GM21447 (cell line): ENCODE measurements at regions not wholly inside any gene's neighbourhood (a gene's known extent, or its start where the extent isn't known, plus 50 kb on each side); places are given as distances from the start of the nearest gene placed in this dataset.
"Not testable (repeated sequence)": the region's sequence is repeated elsewhere in the genome, so short reads cannot be mapped to it uniquely, and the experiment has no call there.

Experiments
- ATAC-seq: cut with Tn5 transposase; IDR thresholded peaks from one replicate; pipeline ENCODE4 v1.9.1; 2021; ENCODE audit not compliant: unreplicated experiment

- no peak for ATAC-seq
These were observed 105.5 kb upstream of the SMAD3 start for GRCh38 chr15:66959875-66960274.

DNA sequence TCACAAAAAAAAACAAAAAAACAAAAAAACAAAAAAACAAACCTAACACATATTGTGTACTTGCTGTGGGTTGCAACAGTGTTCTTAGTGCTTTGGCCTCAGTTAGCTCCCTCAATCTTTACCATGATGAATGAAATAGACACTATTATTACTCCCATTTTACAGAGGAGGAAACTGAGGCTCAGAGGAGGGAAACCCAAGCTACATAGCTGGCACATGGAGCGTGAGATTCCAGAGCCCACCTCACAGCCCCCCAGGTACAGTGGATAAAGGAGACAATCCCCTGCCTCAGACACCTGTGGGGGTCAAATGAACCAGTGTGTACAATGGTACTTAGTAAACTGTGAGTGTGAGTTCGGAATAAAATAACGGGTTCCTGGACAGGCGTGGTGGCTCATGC lies 104.9 kb upstream of the SMAD3 start:
- no peak for ATAC-seq

DNA sequence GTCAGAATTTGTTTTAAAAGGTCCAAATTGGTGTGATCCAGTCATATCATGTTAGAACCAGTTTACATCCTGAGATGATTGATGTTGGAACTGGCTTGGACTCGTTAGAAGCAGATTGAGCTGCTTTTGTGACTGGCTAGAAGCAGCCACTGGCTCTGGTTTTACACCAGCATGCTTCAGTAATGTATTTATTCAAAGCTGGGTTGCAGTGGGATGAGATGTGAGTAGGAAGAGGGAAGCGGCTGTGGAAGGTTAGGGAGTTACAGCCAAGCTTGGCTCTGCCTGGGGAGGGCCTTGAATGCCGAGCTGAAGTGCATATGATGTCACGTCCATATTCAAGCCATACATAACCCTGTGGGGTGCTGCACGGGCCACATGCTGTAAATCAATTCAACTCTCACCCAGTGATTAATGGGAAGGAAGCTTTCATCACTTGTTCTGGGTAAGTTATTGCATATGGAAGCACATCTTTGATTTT lies 104.0 kb upstream of the SMAD3 start:
- ATAC-seq: no peak

DNA sequence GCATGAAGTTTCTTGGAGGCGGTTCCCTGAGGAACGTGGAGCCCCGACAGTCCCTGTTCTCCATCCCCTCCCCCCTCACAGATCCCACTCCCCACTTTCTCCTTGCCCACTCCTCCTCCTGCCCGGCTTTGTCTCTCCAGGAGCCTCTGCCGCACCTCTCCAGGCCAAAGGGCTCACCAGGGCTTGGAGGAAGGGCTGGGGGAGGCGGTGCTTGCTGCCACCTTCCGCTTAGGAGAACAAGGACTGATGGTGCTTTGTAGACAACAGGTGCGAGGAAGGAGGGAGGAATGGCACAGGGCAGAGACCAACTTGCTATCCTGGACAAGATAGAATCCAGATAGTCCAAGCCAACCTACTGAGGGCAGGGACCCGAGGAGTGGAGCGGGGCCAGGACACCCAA lies 103.5 kb upstream of the SMAD3 start:
- ATAC-seq: no peak

DNA sequence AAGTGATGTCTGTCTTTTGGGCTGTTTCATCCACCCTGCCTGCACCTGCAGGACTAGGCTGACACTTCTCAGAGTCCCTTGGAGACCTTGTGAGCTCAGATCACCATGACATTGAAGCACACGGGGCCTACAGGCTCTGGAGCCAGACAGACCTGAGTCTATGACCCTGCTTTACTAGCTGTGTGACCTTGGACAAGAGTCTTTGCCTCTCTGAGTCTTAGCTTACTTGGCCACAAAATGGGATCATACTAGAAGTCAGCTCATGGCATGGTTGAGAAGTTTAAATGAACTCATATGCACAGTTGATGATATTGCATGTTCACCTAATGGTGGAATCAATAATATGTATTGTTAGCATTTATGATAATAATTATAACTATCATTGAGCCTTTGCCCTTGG lies 102.9 kb upstream of the SMAD3 start:
- ATAC-seq: no peak

DNA sequence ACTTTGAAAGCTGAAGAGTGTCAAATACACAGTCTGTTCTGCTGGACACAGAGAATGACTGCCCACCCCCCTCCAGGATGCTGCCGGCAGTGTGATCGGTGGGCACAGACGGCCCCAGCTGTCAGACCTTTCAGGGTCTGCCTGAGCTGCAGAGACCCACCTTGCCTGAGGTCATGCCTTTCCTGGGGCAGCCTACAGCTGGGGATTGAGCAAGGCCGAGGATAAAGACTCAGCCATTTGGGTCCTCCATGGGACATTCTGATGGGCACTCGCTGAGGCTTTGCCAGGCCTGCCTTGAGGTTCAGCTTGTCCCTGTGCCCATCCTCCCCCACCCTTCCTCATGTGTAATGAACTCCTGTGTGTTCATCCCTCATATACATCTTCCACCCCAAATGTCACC lies 102.3 kb upstream of the SMAD3 start:
- no peak for ATAC-seq

GRCh38 chr15:66963710-66964109 lies 101.7 kb upstream of the SMAD3 start:
- no peak for ATAC-seq

DNA sequence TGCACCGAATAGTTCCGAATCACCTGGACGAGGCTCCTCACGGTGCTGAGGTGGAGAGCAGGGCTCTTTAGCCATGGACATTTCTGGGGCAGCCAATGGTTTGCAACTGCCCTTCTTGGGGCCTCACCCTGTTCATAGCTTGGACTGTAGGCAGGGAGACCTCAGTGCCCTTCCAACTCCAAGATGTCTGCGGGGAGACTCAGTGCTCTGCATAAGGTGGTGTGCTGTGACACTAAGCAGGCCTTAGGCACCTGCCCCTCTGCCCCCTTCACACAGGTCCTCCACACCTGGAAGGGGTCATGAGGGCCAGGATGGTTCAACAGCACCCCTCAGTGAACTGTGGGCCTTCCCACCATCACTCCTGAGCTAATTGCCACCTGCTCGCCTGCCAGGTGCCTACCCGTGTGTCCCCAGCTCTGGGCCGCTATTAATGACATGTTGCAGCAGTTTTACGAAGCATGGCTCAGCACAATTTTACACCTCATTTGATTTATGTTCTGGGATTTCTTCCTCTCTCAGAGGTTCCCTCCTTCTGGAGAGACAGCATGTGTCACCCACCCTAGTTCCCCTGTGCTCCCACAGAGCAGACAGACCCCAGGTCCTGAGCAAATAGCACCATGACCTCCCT lies 101.2 kb upstream of the SMAD3 start:
- ATAC-seq: no peak

DNA sequence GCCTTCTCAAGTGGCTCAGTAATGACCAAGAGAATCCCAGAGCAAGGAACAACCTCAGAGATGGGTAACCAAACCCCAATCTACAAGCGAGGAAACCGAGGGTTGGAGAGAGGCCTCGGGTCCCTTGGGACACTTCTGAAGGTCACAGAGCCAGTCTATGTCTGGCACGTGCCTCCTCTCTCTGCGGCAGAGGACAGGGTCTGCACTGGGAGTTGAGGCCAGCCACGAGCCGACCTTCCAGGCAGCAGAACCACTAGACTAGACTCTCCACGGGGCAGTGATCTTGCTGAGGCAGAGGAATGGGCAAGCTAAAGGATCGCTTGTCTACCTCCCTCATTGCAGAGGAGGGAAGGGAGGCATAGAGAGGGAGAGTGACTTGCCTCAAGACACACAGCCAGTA lies 100.6 kb upstream of the SMAD3 start:
- ATAC-seq: no peak

DNA sequence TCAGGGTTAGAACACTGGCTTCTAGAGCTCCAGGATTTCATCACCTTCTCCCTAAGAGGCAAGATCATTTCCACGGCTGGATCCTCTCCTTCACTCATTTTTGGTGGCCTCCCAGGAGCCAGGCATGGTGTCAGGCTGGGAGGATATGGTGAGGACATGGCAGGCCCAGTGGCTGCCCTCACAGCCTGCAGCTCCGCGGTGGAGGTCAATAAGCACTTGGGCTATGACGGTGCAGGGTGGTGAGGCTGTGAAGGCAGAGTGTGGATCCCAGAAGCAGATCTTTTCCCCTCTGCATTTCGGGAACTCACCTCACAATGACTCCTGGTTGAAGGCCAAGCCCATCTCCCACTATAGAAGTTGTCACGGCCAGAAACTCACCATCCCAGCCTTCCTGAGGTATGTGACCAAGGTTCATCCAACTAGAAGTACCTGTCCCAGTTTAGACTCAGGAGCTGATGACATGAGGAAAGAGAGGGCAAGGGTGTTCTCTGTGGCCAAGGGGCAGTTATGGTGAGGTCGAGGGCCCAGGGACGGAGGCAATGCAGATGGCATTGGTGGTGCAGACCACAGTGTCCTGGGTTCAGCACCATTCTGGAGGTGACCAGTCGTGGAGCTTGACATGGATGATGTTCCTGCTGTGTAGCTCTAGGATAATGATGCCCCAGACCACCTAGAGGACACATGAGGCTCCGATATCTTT lies 100.1 kb upstream of the SMAD3 start:
- no peak for ATAC-seq

GRCh38 chr15:66966256-66966655 lies 99.1 kb upstream of the SMAD3 start:
- ATAC-seq: no peak

DNA sequence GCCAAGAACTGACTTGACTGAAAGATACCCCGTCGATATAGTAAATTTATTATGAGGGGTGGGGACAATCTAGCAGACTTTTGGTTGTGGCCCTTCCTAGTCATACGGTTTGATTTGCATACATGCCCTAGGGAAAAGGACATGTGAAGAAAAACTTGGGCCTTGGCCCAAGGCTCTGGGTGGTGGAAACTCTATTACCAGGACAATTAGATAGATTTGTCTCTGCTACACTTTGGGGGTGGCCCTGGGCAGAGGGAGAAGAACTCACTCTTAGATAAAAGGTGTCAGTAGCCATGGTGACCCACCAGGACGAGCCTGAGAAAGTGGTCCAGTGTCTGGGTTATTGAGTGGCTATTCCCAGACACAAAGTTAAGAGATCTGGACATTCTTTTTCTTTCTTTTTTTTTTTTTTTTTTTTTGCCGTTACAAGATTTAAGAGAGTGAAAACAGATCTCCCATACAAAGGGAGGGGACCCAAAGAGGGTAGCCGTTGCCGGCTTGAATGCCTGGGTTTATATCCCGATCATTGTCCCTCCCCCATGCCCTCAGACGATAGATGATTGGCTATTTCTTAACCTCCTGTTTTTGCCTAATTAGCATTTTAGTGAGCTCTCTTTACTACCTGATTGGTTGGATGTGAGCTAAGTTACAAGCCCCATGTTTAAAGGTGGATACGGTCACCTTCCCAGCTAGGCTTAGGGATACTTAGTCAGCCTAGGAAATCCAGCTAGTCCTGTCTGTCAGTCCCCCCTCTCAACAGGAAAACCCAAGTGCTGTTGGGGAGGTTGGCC lies 96.4 kb upstream of the SMAD3 start:
- ATAC-seq: no peak

GRCh38 chr15:66974131-66974530 lies 91.3 kb upstream of the SMAD3 start:
- ATAC-seq: not testable (repeated sequence)

- ATAC-seq: not testable (repeated sequence)
These were observed 89.2 kb upstream of the SMAD3 start for GRCh38 chr15:66976106-66976640.

DNA sequence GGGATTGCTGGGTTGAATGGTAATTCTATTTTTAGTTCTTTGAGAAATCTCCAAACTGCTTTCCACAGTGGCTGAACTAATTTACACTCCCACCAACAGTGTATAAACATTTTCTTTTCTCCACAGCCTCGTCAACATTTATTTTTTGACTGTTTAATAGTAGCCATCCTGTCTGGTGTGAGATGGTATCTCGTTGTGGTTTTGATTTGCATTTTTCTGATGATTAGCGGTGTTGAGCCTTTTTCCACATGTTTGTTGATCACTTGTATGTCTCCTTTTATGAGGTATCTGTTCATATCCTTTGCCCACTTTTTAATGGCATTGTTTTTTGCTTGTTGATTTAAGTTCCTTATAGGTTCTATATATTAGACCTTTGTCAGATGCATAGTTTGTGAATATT lies 85.1 kb upstream of the SMAD3 start:
- not testable (repeated sequence) for ATAC-seq

GRCh38 chr15:66981771-66982170 lies 83.6 kb upstream of the SMAD3 start:
- ATAC-seq: no peak

DNA sequence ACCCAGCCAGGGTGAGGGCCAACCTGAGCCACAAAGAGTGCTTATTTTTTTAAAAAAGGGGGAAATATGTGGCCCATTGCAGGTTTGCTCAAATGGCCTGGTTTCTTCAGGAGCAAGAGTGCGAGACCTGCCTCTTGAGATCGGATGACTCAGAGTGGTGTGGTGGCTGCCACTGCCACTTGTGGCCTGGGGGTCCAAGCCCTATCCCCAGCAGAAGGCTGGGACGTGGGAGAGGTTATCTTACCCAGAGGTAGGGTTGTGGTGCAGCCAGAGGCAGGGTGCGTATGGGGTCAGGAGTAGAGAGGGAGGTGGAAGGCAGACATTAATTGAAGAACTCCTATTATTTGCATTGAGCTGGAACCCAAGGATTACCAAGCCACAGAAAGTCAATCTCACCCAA lies 83.2 kb upstream of the SMAD3 start:
- no peak for ATAC-seq

DNA sequence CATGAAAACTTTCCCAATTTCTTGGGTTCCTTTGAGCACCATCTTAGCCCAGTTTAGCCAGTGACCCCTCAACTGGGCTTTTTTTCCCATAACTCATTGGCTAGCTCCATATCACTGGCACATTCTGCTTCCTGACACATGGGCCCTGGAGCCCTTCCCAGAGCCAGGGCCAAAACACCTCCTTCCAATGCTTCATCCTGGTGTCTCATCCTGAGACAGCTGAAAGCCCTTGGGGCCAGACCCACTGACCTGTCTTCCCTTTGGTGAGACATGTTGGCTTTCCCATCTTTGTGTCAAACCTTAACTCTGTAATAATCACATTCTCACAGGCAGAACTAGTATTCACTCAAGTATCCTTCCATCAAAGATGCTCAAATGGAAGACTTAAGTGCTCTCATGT lies 82.6 kb upstream of the SMAD3 start:
- no peak for ATAC-seq

DNA sequence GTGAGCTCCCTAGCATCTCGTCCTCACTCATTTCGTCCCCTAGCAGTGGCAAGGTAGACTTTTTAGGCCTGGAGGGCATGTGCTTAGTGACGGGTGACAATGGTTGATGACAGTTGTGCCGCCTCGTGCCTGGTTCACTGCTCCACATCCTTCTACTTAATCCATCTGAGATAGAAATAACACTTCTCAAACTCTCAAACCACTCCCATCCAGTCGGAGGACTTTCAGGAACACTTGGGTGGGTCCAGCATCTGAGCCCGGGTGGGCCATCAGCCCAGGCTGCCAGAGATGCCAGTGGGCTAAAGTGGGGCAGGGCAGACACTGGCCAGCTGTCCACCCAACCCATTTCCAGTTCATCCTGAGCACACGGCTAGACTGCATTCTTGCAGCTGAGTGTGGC lies 79.7 kb upstream of the SMAD3 start:
- ATAC-seq: no peak

DNA sequence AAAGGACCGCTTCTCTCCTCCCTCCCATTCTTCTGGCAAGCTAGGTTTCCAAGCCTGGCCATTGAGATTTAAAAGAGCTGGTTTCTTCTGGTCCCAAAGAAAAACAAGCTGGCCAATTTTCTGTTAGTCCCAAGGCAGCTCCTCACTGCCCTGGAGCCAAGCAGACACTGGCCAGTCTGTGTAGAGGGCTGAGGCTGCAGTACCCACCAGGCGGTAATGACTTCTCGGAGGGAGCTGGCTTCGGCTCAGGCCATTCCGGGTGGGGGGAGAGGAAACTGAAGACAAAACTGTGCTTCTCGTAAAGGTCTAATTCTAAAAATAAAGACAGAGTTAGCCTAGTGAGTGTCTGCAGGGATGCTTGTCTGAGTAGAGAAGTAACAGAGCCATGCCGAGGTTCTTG lies 78.5 kb upstream of the SMAD3 start:
- ATAC-seq: no peak

DNA sequence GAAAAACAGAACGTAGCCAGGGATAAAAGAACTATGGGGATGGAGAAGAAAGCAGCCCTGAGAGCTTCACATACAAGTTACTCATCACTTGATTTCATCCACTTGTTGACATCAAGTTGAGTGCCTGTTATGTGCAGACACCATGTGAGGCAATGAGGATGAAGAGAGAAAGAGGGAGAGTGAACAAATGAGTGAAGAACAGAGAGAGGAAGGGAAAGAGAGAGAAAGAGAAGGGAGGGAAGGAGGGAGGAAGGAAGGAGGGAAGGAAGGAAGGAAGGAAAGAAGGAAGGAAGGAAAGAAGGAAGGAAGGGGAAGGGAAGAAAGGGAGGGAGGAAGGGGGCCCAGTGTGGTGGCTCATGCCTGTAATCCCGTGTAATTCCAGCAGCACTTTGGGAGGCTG lies 72.3 kb upstream of the SMAD3 start:
- ATAC-seq: no peak
